Activated T-cell treated with anti-CD3 and anti-CD28 coated beads for 4 hours (primary cell): ENCODE measurements at regions not wholly inside any gene's neighbourhood (a gene's known extent, or its start where the extent isn't known, plus 50 kb on each side); places are given as distances from the start of the nearest gene placed in this dataset.
A peak's percentile ranks its signal among the peaks of the same experiment; 100 is the strongest.

ENCODE experiments used
- DNase-seq: peaks from one replicate; pipeline ENCODE4 v3.0.0-alpha.2; 2020

GRCh38 chr5:68433526-68433922, 218.0 kb downstream of the PIK3R1 start:
- DNase-seq = no peak

GRCh38 chr5:68433923-68434879, 218.6 kb downstream of the PIK3R1 start:
- peak; percentile 91 for DNase-seq

- no peak for DNase-seq
Measured at GRCh38 chr5:68435611-68436010, 220.1 kb downstream of the PIK3R1 start.

DNA sequence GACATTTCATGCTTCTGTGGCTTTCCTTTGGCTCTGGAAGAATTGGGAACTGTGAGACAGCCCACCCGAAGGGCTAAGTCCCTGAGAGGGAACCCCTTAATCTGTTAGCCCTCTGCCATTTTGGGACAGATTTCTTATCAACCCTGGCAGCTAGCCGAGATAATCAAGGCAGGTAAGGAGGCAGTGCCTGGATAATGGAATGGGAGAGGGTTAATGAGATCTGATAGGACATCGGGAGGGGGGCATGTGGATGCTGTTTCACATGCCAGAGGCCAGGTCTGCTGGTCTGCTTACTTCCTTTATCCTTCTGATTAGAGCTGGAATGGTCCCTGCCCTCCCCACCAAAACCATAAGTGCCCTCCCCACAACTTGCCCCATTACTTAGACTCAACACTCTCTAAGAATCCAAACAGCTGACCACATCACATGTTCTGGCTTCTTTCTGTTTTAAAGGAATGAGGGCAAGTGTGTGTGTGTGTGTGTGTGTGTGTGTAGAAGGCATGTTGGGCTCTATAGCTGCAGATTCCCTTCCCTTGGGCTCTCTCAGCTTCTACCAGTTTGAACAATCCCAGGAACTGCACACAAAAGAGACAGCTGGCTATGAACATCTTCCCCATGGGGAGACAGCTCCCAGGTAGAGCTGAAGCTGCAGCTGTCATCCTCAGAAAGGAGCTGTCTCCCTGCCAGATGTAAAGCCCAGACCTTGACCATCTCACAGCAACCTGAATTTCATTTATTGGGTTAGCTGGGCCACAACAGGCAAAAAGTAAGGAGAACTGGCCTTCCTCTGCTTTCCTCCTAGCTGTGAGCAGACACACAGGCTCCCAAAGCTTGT, 221.3 kb downstream of the PIK3R1 start:
- no peak for DNase-seq

GRCh38 chr5:68438876-68439275, 223.3 kb downstream of the PIK3R1 start:
- no peak for DNase-seq

GRCh38 chr5:68440245-68440644, 224.7 kb downstream of the PIK3R1 start:
- DNase-seq = no peak

- no peak for DNase-seq
Measured at GRCh38 chr5:68440651-68441050, 225.1 kb downstream of the PIK3R1 start.

GRCh38 chr5:68441309-68442073, 225.9 kb downstream of the PIK3R1 start:
- DNase-seq = no peak

- DNase-seq = no peak
Measured at GRCh38 chr5:68443091-68443490, 227.5 kb downstream of the PIK3R1 start.

DNA sequence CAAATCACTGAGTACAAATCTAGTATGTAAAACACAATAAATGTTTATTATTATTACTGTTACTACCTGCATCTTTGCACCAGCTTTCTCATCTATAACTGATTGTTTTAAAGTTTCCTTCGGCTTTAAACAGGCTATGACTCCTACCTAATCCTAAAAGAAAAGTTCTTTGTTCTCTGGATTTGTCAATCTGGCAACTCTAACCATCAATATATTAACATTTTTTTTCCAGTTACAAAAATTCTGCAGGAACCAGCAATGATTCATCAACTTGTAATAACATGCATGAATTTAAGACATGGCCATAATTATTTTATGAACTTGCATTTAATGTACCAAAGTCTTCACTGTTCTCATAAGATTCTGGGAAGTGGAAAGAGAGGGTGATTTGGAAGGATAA, 228.5 kb downstream of the PIK3R1 start:
- no peak for DNase-seq

DNA sequence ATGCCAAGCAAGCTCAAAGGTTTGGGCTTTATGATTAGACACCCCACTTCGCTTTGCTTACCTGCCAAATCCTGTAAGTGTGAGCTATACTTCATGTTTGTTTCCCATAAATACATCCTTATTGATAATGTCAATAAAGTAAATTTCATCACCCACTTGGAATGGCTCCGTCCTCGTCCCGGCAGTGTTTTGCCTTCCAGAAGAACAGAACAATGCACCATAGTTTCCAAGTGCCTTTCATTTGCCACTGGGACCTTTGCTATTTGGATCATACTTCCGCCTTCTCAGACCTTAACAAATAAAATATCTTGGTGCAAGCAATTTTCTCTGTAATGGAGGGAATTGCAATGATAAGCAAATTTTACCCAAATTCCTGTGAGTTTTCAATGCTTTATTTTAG, 229.3 kb downstream of the PIK3R1 start:
- DNase-seq = no peak

GRCh38 chr5:68445257-68446069, 229.9 kb downstream of the PIK3R1 start:
- no peak for DNase-seq

DNA sequence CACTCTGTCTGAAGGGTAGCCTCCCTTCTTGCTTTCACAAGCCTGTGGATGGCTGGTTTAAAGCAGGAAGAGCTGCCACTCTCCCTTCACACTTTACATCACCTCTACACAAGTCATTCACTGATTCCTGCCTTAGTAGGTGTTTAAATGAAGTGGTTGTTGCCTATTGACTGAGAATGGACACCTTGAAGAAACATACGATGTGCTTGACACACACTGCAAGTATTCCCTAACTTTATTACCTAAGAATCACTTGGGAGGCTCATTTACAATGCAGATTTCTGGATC, 230.5 kb downstream of the PIK3R1 start:
- DNase-seq = no peak

GRCh38 chr5:68446487-68446894, 230.9 kb downstream of the PIK3R1 start:
- DNase-seq = no peak

DNA sequence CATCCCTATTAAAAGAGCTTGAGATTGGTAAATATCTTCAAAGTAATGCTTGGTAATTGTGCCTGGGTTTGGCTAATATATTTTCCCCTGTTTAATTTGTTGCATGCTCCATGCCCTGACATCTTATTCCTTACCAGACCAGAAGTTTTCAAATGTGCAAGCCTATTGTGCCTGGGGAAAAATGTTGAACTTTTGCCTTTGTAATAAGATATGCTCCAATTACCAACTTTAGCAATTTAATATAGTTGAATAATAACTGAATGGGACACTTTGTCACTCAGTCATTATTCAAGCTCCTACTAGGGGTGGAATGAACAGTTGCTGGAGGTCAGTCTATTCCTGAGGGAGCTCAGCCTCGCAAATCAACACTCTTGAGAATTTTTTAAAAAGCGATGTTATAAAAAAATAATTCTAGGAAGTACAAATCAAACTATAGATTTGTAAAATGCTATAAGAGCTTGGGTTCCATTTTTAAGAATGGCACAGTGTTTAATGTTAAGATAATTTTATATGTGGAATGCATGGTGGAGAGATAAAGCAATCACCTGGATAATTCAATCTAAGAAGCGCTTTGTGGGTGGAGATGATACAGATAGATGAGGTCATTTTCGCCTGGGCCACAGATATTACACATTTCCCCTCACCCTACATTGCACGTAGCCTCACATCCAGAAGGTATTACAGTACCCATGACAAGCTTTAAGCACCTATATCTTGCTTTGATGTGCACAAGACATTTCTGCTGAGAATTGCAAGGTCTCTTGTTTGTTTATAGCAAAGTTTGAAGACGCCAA, 231.8 kb downstream of the PIK3R1 start:
- no peak for DNase-seq

- DNase-seq = no peak
Measured at GRCh38 chr5:68449380-68449779, 233.8 kb downstream of the PIK3R1 start.

DNA sequence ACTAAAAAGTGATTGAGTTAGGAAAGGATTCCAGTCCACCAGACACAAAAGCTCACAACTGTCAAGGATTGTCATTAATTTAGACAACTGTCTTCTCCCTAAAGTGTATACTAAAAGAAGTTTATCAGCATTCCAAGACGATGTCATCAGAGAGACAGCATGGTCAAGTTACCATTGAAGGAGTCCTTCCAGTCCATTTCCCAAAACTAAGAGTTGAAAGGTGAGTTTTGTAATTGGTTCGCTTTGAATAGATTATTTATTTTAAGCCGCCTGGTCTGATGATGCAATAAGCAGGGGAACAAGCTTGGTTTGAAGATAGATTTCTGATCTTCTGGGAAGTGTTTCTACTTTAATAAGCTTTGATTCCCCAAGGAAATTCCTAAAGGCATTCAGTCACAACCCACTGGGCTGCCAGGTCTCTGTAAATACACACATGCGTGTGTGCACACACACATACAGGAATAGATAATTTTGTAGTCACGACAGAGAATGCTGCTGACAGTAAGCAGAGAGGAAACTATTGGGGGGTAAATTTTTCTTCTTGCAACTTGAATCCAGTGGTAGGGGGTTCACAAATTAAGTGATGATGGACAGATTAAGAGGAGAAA, 234.8 kb downstream of the PIK3R1 start:
- no peak for DNase-seq

- DNase-seq = no peak
Measured at GRCh38 chr5:68452286-68452685, 236.7 kb downstream of the PIK3R1 start.

GRCh38 chr5:68454172-68454571, 238.6 kb downstream of the PIK3R1 start:
- no peak for DNase-seq

- no peak for DNase-seq
Measured at GRCh38 chr5:68454766-68455165, 239.2 kb downstream of the PIK3R1 start.

GRCh38 chr5:68455216-68455615, 239.7 kb downstream of the PIK3R1 start:
- no peak for DNase-seq
